H1 (cell line): ENCODE measurements at regions not wholly inside any gene's neighbourhood (a gene's known extent, or its start where the extent isn't known, plus 50 kb on each side); places are given as distances from the start of the nearest gene placed in this dataset.

Source experiments
- CTCF ChIA-PET: fragments of 300-600 bp; sonication (Branson Sonifier 250); formaldehyde crosslinking; loops from one replicate; lab custom pipeline; 2021; ENCODE audit not compliant: partially characterized antibody; lab: Charles Lee
- POLR2A ChIA-PET: fragments of 300-600 bp; sonication (Branson Sonifier 250); formaldehyde crosslinking; loops from one replicate; lab custom pipeline; 2021; ENCODE audit warnings: inconsistent platforms; ENCODE audit not compliant: partially characterized antibody; lab: Charles Lee
- DNase-seq, 2 experiments: peaks; one replicate each; pipeline versions ENCODE4 v3.0.0 to v3.0.0-alpha.2; 2010 to 2022; ENCODE audit warnings: low spot score in 2 of 2, low read depth in 1 of 2, mixed read lengths in 1 of 2
- FAIRE-seq: peaks from 2 replicates; lab custom pipeline; 2011; peaks lifted over from hg19 to GRCh38; lab: Jason Lieb, UNC
- H2AFZ ChIP-seq: 2 replicates; pipeline ENCODE4 v1.8.1; 2012; ENCODE audit warnings: low read length, inconsistent platforms
- H2AK5ac ChIP-seq: 2 replicates; pipeline ENCODE4 v1.6.1; 2013; ENCODE audit warnings: low read depth, low read length
- H2BK120ac ChIP-seq: replicated peaks from 2 replicates; pipeline ENCODE3; 2013; ENCODE audit warnings: low read depth, low read length, inconsistent platforms
- H2BK12ac ChIP-seq: 2 replicates; pipeline ENCODE4 v1.6.1; 2013; ENCODE audit warnings: low read depth, low read length
- H2BK15ac ChIP-seq: 2 replicates; pipeline ENCODE4 v1.6.1; 2013; ENCODE audit warnings: low read length
- H2BK20ac ChIP-seq: 2 replicates; pipeline ENCODE4 v1.6.1; 2013; ENCODE audit warnings: low read length
- H2BK5ac ChIP-seq: 2 replicates; pipeline ENCODE4 v1.6.1; 2013; ENCODE audit warnings: low read depth, low read length
- H3K14ac ChIP-seq: 2 replicates; pipeline ENCODE4 v1.6.1; 2013; ENCODE audit warnings: inconsistent platforms; ENCODE audit not compliant: insufficient read length
- H3K18ac ChIP-seq: 2 replicates; pipeline ENCODE4 v1.6.1; 2013; ENCODE audit warnings: low read length; ENCODE audit errors: extremely low read depth
- H3K23ac ChIP-seq: 2 replicates; pipeline ENCODE4 v1.6.1; 2013; ENCODE audit warnings: inconsistent platforms; ENCODE audit not compliant: insufficient read length
- H3K23me2 ChIP-seq: 2 replicates; pipeline ENCODE4 v1.6.1; 2013; ENCODE audit warnings: low read depth, low read length
- H3K27ac ChIP-seq: 2 replicates; pipeline ENCODE4 v1.6.1; 2011; ENCODE audit warnings: low read depth, low read length, inconsistent platforms
- H3K27me3 ChIP-seq, 4 experiments: replicated peaks in 1 of 4; 1 replicate in 1 of 4; 2 replicates in 3 of 4; pipeline versions ENCODE4 v1.6.1 to v1.8.1; 2011 to 2013; ENCODE audit warnings: low read length in 3 of 4, mild to moderate bottlenecking in 3 of 4, inconsistent platforms in 2 of 4, mixed read lengths in 2 of 4, moderate library complexity in 1 of 4; ENCODE audit not compliant: control insufficient read depth in 3 of 4, insufficient read depth in 3 of 4; ENCODE audit errors: extremely low read depth in 1 of 4
- H3K36me3 ChIP-seq, 4 experiments: 2 replicates each; pipeline versions ENCODE4 v1.6.1 to v1.8.1; 2011 to 2013; ENCODE audit warnings: mild to moderate bottlenecking in 4 of 4, low read length in 3 of 4, moderate library complexity in 2 of 4, control low read depth in 1 of 4, inconsistent platforms in 1 of 4; ENCODE audit not compliant: insufficient read depth in 4 of 4, control insufficient read depth in 2 of 4
- H3K4ac ChIP-seq: replicated peaks from 2 replicates; pipeline ENCODE3; 2013; ENCODE audit warnings: low read length, low read depth, mixed read lengths, inconsistent platforms; ENCODE audit not compliant: insufficient read length
- H3K4me1 ChIP-seq, 4 experiments: replicated peaks in 1 of 4; 1 replicate in 1 of 4; 2 replicates in 3 of 4; pipeline versions ENCODE4 v1.6.1 to v1.8.1; 2011 to 2013; ENCODE audit warnings: low read length in 3 of 4, inconsistent platforms in 2 of 4, mixed read lengths in 1 of 4; ENCODE audit not compliant: insufficient read depth in 4 of 4, control insufficient read depth in 3 of 4
- H3K4me2 ChIP-seq, 2 experiments: 2 replicates each; pipeline versions ENCODE4 v1.6.1 to v1.8.1; 2011 to 2013; ENCODE audit warnings: low read depth in 2 of 2, low read length in 2 of 2, control low read depth in 1 of 2, inconsistent platforms in 1 of 2, mild to moderate bottlenecking in 1 of 2; ENCODE audit not compliant: insufficient read depth in 1 of 2
- H3K4me3 ChIP-seq, 4 experiments: fragments of 200-600, 300-600 bp in 1 of 4; sonication (generic), shearing (Covaris generic), sonication (Bioruptor Twin) in 1 of 4; 2 replicates each; pipeline versions ENCODE4 v1.5.1 to v1.8.1; 2011 to 2016; ENCODE audit warnings: low read length in 4 of 4, low read depth in 3 of 4, control low read depth in 2 of 4, inconsistent platforms in 2 of 4, mild to moderate bottlenecking in 2 of 4, mixed read lengths in 1 of 4, moderate library complexity in 1 of 4; ENCODE audit not compliant: insufficient read depth in 2 of 4; ENCODE audit errors: extremely low read depth in 1 of 4
- H3K56ac ChIP-seq: replicated peaks from 2 replicates; pipeline ENCODE3; 2013; ENCODE audit warnings: low read depth, mild to moderate bottlenecking, mixed read lengths, low read length, inconsistent platforms; ENCODE audit not compliant: insufficient read length
- H3K79me1 ChIP-seq: 2 replicates; pipeline ENCODE4 v1.6.1; 2013; ENCODE audit warnings: low read depth, low read length, control low read depth
- H3K79me2 ChIP-seq, 2 experiments: 2 replicates each; pipeline versions ENCODE4 v1.6.1 to v1.8.1; 2012 to 2013; ENCODE audit warnings: low read length in 2 of 2, mild to moderate bottlenecking in 2 of 2, inconsistent platforms in 1 of 2; ENCODE audit not compliant: insufficient read depth in 2 of 2, control insufficient read depth in 1 of 2
- H3K9ac ChIP-seq, 4 experiments: replicated peaks in 1 of 4; 1 replicate in 1 of 4; 2 replicates in 3 of 4; pipeline versions ENCODE4 v1.6.1 to v1.8.1; 2011 to 2013; ENCODE audit warnings: low read depth in 3 of 4, low read length in 3 of 4, control low read depth in 2 of 4, mild to moderate bottlenecking in 2 of 4, moderate library complexity in 2 of 4, inconsistent platforms in 1 of 4; ENCODE audit errors: extremely low read depth in 1 of 4
- H3K9me3 ChIP-seq, 2 experiments: 2 replicates each; pipeline versions ENCODE4 v1.6.1 to v1.8.1; 2012 to 2013; ENCODE audit warnings: mild to moderate bottlenecking in 2 of 2, moderate library complexity in 2 of 2, control low read depth in 1 of 2, inconsistent platforms in 1 of 2, low read depth in 1 of 2, low read length in 1 of 2, mixed read lengths in 1 of 2; ENCODE audit not compliant: insufficient read depth in 2 of 2
- H4K20me1 ChIP-seq, 2 experiments: replicated peaks in 1 of 2; 2 replicates each; pipeline versions ENCODE3 to v1.8.1; 2011 to 2013; ENCODE audit warnings: inconsistent platforms in 2 of 2, low read length in 2 of 2, mild to moderate bottlenecking in 1 of 2; ENCODE audit not compliant: insufficient read depth in 2 of 2, control insufficient read depth in 1 of 2
- H4K5ac ChIP-seq: 2 replicates; pipeline ENCODE4 v1.6.1; 2013; ENCODE audit warnings: low read length, low read depth, mixed read lengths, inconsistent platforms; ENCODE audit not compliant: insufficient read length
- H4K8ac ChIP-seq: 2 replicates; pipeline ENCODE4 v1.8.0; 2013; ENCODE audit warnings: mild to moderate bottlenecking, moderate library complexity, low read length, inconsistent platforms; ENCODE audit not compliant: insufficient read depth; ENCODE audit errors: extremely low read depth
- H4K91ac ChIP-seq: replicated peaks from 2 replicates; pipeline ENCODE3; 2013; ENCODE audit warnings: low read length, mixed read lengths, inconsistent platforms; ENCODE audit not compliant: insufficient read length
- ATF3 ChIP-seq: IDR thresholded peaks from 2 replicates; pipeline ENCODE4 v1.6.1; 2011; ENCODE audit warnings: low read depth, mild to moderate bottlenecking, low read length; ENCODE audit not compliant: insufficient read depth
- CEBPB ChIP-seq: IDR thresholded peaks from 2 replicates; pipeline ENCODE4 v1.6.1; 2012; ENCODE audit warnings: low read depth, low read length
- EGR1 ChIP-seq: IDR thresholded peaks from 2 replicates; pipeline ENCODE4 v1.6.1; 2011; ENCODE audit warnings: low read depth, low read length, borderline replicate concordance
- KDM4A ChIP-seq: IDR thresholded peaks from one replicate; pipeline ENCODE4 v1.7.1; 2012; ENCODE audit warnings: low read depth, mild to moderate bottlenecking, moderate library complexity, low read length, inconsistent platforms; ENCODE audit not compliant: severe bottlenecking
- RFX5 ChIP-seq: IDR thresholded peaks from 2 replicates; pipeline ENCODE4 v1.6.1; 2011; ENCODE audit warnings: low read depth, low read length, improper control_type of control experiment, borderline replicate concordance
- WGBS, 2 experiments: shearing (Covaris generic) in 1 of 2; methylation state at CpG; one replicate each; pipeline versions ENCODE4 v1.1.6 to v1.1.7; 2013 to 2015; ENCODE audit warnings: low lambda C conversion rate in 2 of 2, mixed read lengths in 2 of 2, inconsistent platforms in 1 of 2, low coverage in 1 of 2, missing lambda C conversion rate in 1 of 2; ENCODE audit not compliant: insufficient replicate concordance in 2 of 2, insufficient coverage in 1 of 2, insufficient read length in 1 of 2; ENCODE audit errors: extremely low coverage in 1 of 2, missing lambda C conversion rate in 1 of 2; 5-methylcytosine and 5-hydroxymethylcytosine counted together

DNA sequence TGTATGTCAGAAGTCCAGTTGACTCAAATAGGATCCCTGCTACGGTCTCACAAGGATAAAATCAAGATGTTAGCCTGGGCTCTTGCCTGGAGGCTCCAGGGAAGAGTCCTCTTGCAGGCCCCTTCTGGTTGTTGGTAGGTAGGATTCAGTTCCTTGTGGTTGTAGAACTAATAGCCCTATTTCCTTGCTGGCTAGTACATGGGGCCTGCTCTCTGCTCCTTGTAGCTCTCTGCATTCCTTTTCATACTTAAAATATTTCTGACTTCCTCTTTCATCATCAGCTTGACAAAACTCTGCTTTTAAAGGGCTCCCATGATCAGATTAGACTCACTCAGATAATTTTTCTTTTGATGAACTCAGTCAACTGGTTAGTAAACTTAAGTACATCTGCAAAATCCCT lies 756.7 kb downstream of the GATA3 start:
- WGBS, 2 experiments: 89% methylated on average over 1 of the region's 1 CpG; no CpG with 5 or more reads in 1 of the 2 experiments

More for the DNA sequence above, 756.7 kb downstream of the GATA3 start:
- Histone ChIP-seq H3K79me1 (no peaks in the 10 kb centered on the region), H4K8ac (no peak overlapping the region), H2BK5ac (no peak overlapping the region), H3K4me1 (no peaks in the 10 kb centered on the region), H4K91ac (no peak overlapping the region), H3K36me3 (no peaks in the 10 kb centered on the region), H3K18ac (no peak overlapping the region), H3K56ac (no peak overlapping the region), H2AK5ac (no peak overlapping the region), H2BK15ac (no peak overlapping the region), H3K4ac (no peak overlapping the region), H4K20me1 (no peaks in the 10 kb centered on the region), H2BK120ac (no peak overlapping the region), H3K27me3 (no peaks in the 10 kb centered on the region), H2BK12ac (no peak overlapping the region), H3K79me2 (no peaks in the 10 kb centered on the region), H3K14ac (no peak overlapping the region), H2AFZ (no peak overlapping the region), H3K23ac (no peak overlapping the region), H3K9ac (no peak overlapping the region), H4K5ac (no peak overlapping the region), H2BK20ac (no peak overlapping the region), H3K9me3 (no peaks in the 10 kb centered on the region), H3K27ac (no peak overlapping the region), H3K23me2 (no peaks in the 10 kb centered on the region), H3K4me2 (no peak overlapping the region), H3K4me3 (no peak overlapping the region)
- ChIA-PET CTCF (no interaction called here), POLR2A (no interaction called here)
- TF ChIP-seq RFX5 (no peak), ATF3 (no peak), CEBPB (no peak), EGR1 (no peak), KDM4A (no peak)
- DNase-seq (no peak), FAIRE-seq (no peak)
